HG02884 (cell line): ENCODE measurements at regions not wholly inside any gene's neighbourhood (a gene's known extent, or its start where the extent isn't known, plus 50 kb on each side); places are given as distances from the start of the nearest gene placed in this dataset.

ENCODE experiments used
- ATAC-seq: cut with Tn5 transposase; IDR thresholded peaks from one replicate; pipeline ENCODE4 v1.9.1; 2021; ENCODE audit warnings: mild to moderate bottlenecking, moderate library complexity; ENCODE audit not compliant: unreplicated experiment

GRCh38 chr3:144197582-144197981 lies 226.0 kb downstream of the DIPK2A start:
- ATAC-seq = no peak

DNA sequence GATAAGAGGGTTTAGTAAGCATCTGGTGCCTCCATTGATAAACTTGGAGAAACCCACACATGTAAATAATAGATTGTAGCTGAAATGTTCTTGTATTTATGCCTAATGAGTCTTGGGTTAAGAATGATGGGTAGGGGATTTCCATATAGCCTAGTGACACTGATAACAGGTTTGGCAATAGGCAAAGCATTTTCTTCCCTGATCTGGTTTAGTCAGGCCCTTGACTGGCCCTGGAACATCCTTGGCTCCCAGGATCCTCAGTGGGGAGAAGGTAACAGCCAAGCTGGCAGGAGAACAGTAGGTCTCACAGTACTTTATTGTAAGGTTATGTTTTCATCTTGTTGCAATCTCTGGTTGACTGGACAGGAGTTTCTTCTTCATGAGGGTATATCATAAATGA lies 228.4 kb downstream of the DIPK2A start:
- ATAC-seq = no peak

DNA sequence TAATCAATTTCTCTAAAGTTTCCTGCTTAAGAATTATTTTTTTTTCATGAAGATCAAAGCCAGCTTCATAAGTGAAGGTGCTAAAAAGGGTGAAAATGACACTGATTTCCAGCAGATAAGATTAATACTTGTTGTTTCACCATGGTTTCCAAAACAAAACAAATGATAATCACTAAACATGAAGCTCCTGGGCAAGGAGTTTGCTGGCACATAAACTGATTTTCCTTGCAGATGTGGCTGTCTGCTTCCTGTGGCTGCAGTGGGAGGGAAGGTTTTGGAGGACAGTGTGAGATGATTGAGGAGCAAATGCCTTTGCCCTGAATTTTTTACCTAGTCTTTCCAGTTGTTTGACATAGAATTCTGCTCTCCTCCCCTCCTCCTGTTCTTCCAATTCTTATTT lies 228.8 kb downstream of the DIPK2A start:
- no peak for ATAC-seq

GRCh38 chr3:144221761-144222160 lies 250.1 kb downstream of the DIPK2A start:
- ATAC-seq = no peak

- no peak for ATAC-seq
Observed at GRCh38 chr3:144229330-144229729, 257.7 kb downstream of the DIPK2A start.

GRCh38 chr3:144229953-144230352 lies 258.3 kb downstream of the DIPK2A start:
- ATAC-seq = no peak

GRCh38 chr3:144235489-144235888 lies 263.9 kb downstream of the DIPK2A start:
- no peak for ATAC-seq

DNA sequence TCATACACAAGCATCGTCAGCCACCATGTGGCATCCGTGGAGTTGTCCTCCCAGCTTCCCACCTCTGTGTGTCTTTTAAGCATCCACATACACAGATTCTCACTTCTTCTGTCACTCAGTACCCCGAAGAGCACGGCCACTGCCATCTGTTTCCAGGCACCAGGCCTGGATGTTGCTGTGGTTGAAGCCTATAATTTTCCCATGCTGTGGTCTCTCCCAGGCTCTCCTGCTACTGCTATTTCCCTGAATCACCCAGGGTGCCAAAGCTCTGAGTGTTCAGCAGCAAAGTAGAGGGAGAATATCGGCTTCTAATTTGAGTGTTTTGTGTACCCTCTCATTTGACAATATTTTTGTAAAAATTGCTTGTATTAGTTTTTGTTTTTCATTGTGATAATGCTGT lies 265.7 kb downstream of the DIPK2A start:
- no peak for ATAC-seq

DNA sequence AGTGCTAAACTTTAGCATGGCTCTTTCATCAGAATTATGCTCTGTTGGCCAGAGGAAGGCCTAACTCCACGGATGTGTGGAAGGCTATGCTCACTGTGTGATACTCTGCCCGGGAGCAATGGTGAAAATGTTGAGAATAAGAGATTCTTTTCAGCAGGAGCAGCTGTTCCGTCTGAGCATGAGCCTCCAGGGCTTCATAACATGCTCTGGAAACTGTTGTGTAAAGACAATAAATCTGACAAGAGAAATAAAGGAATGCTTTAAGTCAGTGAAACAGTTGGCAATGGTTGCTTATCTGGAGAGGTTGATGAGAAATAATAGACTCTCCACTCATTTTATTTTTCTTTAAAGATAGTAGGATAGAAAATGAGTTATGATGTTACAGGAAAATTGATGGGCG lies 269.8 kb downstream of the DIPK2A start:
- no peak for ATAC-seq

GRCh38 chr3:144242747-144243146 lies 271.1 kb downstream of the DIPK2A start:
- no peak for ATAC-seq

DNA sequence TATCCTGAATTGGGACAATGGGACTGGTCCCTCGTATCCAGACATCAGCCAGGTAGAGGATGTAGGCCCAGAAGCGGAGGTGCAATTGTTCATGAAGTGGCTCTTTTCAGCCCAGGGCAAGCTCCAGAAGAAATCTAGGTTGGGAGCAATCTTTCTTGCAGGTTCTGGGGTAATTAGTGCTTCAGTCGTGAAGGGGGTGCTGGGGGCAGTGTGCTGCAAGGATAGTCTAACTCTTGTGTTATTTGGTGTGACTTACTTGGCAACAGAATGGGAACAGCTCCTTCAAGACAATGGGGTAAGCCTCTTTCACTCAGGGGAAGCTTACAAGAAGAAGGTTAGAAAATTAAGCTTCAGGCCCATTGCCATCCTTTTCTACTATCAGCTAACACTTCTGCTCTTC lies 273.0 kb downstream of the DIPK2A start:
- ATAC-seq = no peak

DNA sequence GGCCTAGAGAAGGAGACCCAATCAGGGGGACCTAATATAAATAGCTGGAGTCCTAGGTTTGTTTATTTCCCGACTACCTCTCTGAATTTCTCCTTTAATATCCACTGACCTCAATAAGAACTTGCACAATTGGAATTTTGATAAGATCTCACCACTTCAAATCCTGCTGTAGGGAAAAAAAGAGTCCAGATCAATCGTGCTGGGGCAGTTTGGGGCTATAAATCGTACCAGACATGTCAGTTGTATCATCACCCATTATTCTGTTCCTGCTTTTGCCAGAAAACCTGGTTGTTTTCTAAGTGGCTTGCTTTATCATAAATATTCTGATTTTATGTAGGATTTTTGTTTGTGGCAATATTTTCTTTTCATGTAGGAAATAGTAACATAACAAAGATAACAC lies 281.3 kb downstream of the DIPK2A start:
- no peak for ATAC-seq

DNA sequence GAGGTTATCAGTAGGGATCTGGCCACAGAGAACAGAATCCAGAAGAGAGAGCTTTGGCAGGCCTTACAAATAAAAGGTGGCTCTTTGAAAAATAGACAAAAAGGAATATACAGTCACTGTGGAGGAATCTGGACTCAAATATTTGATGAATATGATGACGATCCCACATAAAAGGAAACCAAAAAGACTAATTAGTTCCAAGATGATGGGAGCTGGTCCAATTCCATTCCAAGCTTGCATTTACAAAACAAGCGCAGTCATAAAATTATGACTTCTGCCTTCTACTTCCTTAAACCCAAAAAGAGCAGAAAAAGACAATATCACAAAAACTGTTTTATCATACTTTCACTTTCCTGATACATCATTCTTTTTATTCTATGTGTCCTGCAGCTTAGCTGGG lies 285.8 kb downstream of the DIPK2A start:
- ATAC-seq = no peak

DNA sequence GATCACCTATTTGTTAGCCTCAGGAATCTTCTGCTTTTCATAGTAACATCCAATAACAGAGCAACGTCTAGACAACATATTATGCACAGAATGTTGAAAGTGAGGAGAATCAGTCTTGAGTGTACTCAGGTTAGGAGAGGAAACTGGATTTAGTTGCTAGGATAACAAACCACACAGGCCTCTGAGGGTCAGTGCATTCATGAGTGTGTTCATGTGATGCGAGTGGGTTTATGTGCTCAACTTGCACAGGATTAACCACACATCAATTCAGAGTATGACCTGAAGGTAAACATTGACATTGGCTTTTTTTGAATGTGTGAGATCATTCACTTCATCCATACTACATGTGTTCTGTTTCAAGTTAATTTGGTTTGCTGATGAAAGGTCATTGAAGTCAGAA lies 287.6 kb downstream of the DIPK2A start:
- no peak for ATAC-seq

GRCh38 chr3:144263706-144264105 lies 292.1 kb downstream of the DIPK2A start:
- ATAC-seq = no peak

DNA sequence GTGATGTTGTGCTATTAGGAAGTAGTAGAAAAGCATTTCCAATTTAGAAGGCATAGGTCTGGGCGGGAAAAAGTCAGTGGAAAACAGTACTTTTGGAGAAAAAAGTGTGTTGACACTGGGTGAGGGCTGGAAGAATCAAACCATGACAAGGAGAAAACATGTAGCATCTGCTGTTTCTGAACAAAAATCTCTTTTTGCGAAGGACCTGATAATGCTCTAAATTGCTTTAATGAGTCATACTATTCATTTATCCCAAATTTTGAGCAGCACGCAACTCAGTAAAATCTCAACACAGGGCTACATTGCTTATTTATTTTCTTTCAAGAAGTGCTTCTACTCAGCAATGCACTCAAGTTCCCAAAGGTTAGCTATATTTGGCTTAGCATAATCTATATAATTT lies 292.7 kb downstream of the DIPK2A start:
- ATAC-seq = no peak

DNA sequence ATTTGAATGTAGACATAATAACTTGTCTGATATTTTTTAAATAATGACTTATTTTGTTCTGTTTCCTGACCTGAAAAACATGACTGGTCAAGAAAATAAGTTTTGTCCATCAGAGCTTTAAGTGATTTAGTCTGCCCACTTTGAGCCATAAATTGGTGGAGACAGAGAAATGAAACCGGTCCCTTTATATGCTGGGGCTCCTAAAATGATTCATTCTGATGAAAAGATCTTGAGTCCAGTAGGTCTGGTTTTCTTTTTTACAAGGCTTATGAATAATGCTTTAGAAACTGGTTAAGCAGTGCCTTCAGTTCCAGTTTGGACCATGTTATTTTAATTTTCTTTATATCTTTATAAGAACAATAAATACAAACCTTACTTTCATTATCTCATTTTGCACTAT lies 293.2 kb downstream of the DIPK2A start:
- no peak for ATAC-seq

- ATAC-seq = no peak
Observed at GRCh38 chr3:144265542-144266100, 294.0 kb downstream of the DIPK2A start.

- peak; percentile 55 for ATAC-seq
Observed at GRCh38 chr3:144270100-144270499, 298.5 kb downstream of the DIPK2A start.

GRCh38 chr3:144272680-144273079 lies 301.1 kb downstream of the DIPK2A start:
- ATAC-seq = no peak

DNA sequence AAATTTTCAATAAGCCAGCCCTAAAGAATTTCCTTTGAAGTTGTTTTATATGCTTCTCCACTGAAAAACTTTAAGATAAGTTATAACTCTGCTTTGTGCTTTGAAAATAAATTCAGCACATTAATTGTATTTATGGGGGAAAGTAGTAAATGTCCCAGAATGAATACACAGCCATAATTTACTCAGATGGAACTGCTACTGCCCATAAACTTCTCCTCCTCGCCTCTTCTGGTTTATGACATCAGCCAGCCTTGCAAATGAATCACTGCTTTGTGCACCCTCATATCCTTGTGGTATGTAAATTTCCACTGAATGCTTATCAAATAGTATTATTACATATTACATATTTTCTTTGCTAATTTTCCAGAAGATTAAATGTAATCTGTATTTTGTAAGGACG lies 302.0 kb downstream of the DIPK2A start:
- ATAC-seq = no peak

DNA sequence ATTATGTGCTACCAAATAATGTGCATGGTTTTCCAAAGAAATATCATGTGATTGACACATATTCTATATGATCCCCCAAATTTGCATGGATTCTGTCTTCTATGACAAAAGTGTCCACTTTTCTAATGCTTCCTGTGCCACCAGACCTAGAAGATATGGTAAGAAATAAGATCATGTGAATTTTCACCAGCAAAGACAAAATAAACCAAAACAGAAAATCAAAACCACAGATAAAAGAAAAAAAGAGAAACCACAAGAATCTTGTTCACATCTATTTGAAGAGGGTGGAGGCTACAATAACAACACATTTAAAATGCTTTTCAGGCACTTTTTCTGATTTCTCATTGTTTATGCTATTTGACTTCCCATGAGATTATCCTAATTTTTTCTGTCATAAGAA lies 303.4 kb downstream of the DIPK2A start:
- ATAC-seq = peak; percentile 40

DNA sequence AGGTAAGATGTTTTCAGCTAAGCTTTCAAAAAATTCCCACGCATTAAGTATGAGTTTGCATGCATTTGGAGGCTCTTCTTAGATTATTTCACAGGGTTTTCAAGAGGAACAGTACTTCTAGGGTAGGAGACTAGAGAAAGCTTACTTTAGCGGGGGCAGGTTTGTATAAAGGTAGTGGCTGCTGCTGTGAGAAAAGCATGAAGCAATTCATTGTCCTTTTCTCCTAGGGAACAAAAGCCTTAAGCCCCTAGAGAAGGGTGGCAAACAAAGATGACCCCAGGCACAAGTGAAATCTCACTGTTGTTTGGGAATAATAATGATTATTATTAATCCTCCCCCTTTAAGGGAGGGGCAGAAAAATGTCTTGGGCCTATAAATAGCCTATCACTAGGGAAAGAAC lies 310.7 kb downstream of the DIPK2A start:
- no peak for ATAC-seq
